ENCODE measurements at regions not wholly inside any gene's neighbourhood (a gene's known extent, or its start where the extent isn't known, plus 50 kb on each side); places are given as distances from the start of the nearest gene placed in this dataset.

DNA sequence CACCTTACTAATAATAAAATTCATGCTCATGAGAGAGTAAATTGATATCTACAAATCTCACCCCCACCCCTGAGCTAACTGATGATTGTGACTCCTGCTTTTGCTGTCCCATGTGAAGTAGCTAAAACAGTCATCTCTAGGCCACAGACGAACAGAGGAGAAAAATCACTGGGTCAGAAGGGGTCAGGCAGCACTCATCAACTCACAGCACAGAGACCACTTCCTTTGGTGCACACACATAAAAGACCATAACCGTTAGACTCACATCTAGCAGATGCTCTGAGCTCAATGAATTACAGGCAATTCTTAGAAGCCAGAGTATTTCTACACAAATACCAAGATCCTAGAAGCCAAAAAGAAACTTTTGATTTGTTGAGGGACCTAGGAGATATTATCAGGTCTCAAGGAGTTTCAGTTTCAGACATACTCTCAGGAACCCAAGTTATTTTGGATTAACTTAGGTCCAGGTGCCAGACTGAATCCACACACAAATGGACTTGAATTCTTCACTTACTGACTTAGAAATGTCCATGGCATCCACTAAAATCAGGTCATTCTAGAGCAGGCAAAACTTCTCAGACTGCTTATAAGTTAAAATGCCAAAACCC is 65.0 kb upstream of the TES start:
- H3K9me3 ChIP-seq, result no peaks in the 10 kb centered on the region
- H3K4me3 ChIP-seq, result no peak overlapping the region
- no peaks in the 10 kb centered on the region for H3K36me3 ChIP-seq
- no peak for DNase-seq (ENCODE audit: low spot score in 2 of 2)
- TF ChIP-seq, protein P1, sequence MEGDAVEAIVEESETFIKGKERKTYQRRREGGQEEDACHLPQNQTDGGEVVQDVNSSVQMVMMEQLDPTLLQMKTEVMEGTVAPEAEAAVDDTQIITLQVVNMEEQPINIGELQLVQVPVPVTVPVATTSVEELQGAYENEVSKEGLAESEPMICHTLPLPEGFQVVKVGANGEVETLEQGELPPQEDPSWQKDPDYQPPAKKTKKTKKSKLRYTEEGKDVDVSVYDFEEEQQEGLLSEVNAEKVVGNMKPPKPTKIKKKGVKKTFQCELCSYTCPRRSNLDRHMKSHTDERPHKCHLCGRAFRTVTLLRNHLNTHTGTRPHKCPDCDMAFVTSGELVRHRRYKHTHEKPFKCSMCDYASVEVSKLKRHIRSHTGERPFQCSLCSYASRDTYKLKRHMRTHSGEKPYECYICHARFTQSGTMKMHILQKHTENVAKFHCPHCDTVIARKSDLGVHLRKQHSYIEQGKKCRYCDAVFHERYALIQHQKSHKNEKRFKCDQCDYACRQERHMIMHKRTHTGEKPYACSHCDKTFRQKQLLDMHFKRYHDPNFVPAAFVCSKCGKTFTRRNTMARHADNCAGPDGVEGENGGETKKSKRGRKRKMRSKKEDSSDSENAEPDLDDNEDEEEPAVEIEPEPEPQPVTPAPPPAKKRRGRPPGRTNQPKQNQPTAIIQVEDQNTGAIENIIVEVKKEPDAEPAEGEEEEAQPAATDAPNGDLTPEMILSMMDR (IDR thresholded peaks at IDR 0.05), result no peak
- H3K27ac ChIP-seq, result no peak overlapping the region
- no peaks in the 10 kb centered on the region for H3K4me1 ChIP-seq
- H3K27me3 ChIP-seq, result no peaks in the 10 kb centered on the region
- intact Hi-C loops (cut with DNase I), result no loop called here

DNA sequence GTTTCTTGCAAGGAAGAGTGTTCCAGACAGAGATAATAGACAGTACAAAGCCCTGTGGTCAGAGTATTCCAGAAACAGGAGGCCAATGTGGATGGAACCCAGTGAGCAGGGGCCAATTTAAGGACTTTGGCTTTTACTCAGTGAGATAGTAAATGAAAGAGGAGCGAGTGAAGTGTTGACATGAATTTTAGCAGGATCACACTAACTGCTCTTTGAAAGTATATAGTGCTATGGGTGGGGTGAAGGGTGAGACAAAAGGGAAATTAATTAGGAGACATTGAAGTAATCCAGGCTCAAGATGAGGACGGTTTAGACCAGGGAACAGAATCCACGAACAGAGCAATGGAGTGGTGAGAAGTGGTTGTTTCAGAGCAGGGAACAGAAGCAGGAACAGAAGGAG is 62.2 kb upstream of the TES start:
- Histone ChIP-seq H3K27ac (no peak overlapping the region), H3K4me3 (no peak overlapping the region), H3K36me3 (no peaks in the 10 kb centered on the region), H3K9me3 (no peaks in the 10 kb centered on the region), H3K27me3 (no peaks in the 10 kb centered on the region), H3K4me1 (no peaks in the 10 kb centered on the region)
- intact Hi-C loops (cut with DNase I), result no loop called here
- TF ChIP-seq, protein P1 (IDR thresholded peaks at IDR 0.05), result no peak
- DNase-seq (ENCODE audit: low spot score in 2 of 2), result no peak

DNA sequence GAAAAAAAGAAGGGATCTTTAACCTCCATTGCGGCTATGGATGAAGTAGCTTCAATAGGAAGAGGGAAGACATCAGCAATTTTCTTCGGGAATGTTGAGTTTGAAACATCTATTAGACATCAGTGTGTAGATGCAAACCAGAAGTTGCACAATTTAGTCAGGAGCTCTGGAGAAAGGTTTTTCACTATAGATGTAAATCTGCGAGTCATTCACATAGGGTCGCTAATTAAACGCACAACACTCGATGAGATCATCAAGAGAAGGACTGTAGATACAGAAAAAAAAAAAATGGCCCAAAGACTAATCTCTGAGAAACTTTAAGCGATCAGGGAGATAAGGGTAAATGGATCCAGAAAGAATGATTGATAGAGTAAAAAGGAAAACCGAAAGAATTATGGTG is 61.7 kb upstream of the TES start:
- Histone ChIP-seq H3K4me1 (no peaks in the 10 kb centered on the region), H3K27ac (no peak overlapping the region), H3K27me3 (no peaks in the 10 kb centered on the region), H3K4me3 (no peak overlapping the region), H3K9me3 (no peaks in the 10 kb centered on the region), H3K36me3 (no peaks in the 10 kb centered on the region)
- DNase-seq (ENCODE audit: low spot score in 2 of 2), result no peak
- TF ChIP-seq, protein P1 (IDR thresholded peaks at IDR 0.05), result no peak
- intact Hi-C loops (cut with DNase I), result no loop called here

DNA sequence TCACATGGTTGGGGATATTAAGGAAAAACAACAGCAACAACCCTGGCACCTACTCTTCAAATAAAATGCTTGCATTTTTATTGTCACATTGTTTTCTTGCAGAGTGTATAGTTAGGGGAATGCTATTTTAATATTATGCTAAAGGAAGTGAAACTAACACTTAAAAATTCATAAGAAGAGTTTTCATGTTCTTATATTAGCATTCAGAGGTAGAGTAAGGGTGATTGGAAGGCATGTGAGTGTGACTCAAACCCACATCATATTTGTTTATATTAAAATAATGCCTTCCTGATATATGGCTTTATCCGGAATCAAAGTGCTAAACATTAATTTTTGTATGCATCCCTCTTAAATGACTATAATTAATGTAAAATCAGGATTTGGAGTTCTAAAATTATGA is 59.8 kb upstream of the TES start:
- no peak overlapping the region for H3K27ac ChIP-seq
- TF ChIP-seq, protein P1 (IDR thresholded peaks at IDR 0.05), result no peak
- H3K27me3 ChIP-seq, result no peaks in the 10 kb centered on the region
- DNase-seq (ENCODE audit: low spot score in 2 of 2), result no peak
- no peaks in the 10 kb centered on the region for H3K4me1 ChIP-seq
- no peaks in the 10 kb centered on the region for H3K36me3 ChIP-seq
- intact Hi-C loops (cut with DNase I), result no loop called here
- no peak overlapping the region for H3K4me3 ChIP-seq
- no peaks in the 10 kb centered on the region for H3K9me3 ChIP-seq

DNA sequence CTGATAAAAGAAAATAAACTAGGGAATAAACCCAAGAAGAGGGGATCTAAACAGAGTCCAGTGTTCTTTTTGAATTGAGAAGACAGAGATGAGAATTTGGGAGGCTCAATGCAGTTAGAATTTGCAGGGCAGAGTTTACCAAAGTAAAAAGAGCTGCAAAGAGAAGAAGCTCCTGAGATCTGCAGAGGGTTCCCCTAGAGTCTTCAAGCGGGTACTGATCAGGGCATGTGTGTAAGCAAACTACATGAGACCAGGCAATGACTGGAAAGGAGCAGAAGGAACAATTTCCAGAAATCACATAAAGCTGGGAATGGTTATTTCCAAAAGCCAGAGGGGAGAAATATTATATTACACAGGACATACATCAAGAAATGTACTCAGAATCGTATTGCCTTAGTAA is 58.1 kb upstream of the TES start:
- no peak for DNase-seq (ENCODE audit: low spot score in 2 of 2)
- Histone ChIP-seq H3K9me3 (no peaks in the 10 kb centered on the region), H3K27me3 (no peaks in the 10 kb centered on the region), H3K4me3 (no peak overlapping the region), H3K27ac (no peak overlapping the region), H3K36me3 (no peaks in the 10 kb centered on the region), H3K4me1 (no peaks in the 10 kb centered on the region)
- TF ChIP-seq, protein P1 (IDR thresholded peaks at IDR 0.05), result no peak
- intact Hi-C loops (cut with DNase I), result no loop called here

DNA sequence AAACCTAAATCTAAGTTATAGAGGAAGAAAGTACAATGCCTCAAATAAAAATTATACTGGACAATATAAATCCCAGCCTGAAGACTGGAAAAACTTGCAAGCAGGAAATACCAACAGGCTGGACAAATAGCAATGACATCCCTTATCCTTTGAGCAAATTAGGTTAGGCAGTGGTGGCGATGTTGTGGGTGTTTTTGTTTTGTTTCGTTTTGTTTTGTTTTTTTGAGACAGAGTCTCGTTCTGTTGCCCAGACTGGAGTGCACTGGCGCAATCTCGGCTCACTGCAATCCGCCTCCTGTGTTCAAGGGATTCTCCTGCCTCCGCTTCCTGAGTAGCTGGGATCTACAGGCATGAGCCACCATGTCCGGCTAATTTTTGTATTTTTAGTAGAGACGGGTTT is 57.3 kb upstream of the TES start:
- no peaks in the 10 kb centered on the region for H3K4me1 ChIP-seq
- intact Hi-C loops (cut with DNase I), result no loop called here
- H3K9me3 ChIP-seq, result no peaks in the 10 kb centered on the region
- H3K4me3 ChIP-seq, result no peak overlapping the region
- H3K27me3 ChIP-seq, result no peaks in the 10 kb centered on the region
- no peak overlapping the region for H3K27ac ChIP-seq
- no peaks in the 10 kb centered on the region for H3K36me3 ChIP-seq
- TF ChIP-seq, protein P1 (IDR thresholded peaks at IDR 0.05), result no peak
- DNase-seq (ENCODE audit: low spot score in 2 of 2), result no peak

Measured in ascending aorta (tissue), 2 donors.